ENCODE measurements at regions not wholly inside any gene's neighbourhood (a gene's known extent, or its start where the extent isn't known, plus 50 kb on each side); places are given as distances from the start of the nearest gene placed in this dataset.

DNA sequence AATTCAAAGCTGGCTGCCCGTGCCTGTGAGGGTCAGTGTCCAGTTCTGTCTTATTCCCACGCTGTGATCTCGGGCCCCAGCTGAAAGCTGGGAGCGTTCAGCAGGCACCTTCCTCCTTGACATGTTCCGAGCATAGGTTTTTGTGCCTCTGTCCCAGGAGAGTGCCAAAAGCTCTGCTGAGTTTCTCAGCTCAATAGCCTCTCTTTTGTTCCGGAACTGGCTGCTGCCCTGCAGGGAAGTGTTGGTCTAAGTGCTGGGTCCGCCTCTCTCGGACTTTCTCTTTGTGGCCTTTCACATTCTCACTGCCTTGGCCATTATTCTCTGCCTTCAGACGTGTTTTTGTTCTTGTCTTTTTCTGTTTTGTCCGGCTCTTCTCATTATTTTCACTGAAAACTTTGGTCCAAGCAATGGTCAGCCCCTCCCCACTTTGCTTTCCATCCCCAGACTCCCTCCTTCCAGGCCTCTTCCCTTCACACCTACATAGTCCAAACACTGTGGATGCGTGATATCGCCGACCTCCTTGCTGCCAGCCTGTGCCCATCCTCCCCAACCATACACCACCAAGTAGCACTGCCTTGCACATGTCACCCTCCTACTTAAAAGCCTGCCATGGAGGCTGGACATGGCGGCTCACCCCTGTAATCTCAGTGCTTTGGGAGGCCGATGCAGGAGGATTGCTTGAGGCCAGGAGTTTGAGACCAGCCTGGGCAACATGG, 233.8 kb downstream of the RHOU start:
- intact Hi-C loops (cut with DNase I; ENCODE audit: low total_unique reads) = no loop called here
- WGBS, 2 donors = 87 to 88% methylated on average over 15 of the region's 15 CpGs
- H3K4me3 ChIP-seq (ENCODE audit: low read depth, poor library complexity, severe bottlenecking) = no peak overlapping the region
- TF ChIP-seq, protein P1, sequence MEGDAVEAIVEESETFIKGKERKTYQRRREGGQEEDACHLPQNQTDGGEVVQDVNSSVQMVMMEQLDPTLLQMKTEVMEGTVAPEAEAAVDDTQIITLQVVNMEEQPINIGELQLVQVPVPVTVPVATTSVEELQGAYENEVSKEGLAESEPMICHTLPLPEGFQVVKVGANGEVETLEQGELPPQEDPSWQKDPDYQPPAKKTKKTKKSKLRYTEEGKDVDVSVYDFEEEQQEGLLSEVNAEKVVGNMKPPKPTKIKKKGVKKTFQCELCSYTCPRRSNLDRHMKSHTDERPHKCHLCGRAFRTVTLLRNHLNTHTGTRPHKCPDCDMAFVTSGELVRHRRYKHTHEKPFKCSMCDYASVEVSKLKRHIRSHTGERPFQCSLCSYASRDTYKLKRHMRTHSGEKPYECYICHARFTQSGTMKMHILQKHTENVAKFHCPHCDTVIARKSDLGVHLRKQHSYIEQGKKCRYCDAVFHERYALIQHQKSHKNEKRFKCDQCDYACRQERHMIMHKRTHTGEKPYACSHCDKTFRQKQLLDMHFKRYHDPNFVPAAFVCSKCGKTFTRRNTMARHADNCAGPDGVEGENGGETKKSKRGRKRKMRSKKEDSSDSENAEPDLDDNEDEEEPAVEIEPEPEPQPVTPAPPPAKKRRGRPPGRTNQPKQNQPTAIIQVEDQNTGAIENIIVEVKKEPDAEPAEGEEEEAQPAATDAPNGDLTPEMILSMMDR (IDR thresholded peaks at IDR 0.05) = no peak
- no peak for TF ChIP-seq POLR2A (IDR thresholded peaks at IDR 0.05)
- DNase-seq (ENCODE audit: low spot score in 2 of 2) = peak in 1 of 2 donors; percentile 66

DNA sequence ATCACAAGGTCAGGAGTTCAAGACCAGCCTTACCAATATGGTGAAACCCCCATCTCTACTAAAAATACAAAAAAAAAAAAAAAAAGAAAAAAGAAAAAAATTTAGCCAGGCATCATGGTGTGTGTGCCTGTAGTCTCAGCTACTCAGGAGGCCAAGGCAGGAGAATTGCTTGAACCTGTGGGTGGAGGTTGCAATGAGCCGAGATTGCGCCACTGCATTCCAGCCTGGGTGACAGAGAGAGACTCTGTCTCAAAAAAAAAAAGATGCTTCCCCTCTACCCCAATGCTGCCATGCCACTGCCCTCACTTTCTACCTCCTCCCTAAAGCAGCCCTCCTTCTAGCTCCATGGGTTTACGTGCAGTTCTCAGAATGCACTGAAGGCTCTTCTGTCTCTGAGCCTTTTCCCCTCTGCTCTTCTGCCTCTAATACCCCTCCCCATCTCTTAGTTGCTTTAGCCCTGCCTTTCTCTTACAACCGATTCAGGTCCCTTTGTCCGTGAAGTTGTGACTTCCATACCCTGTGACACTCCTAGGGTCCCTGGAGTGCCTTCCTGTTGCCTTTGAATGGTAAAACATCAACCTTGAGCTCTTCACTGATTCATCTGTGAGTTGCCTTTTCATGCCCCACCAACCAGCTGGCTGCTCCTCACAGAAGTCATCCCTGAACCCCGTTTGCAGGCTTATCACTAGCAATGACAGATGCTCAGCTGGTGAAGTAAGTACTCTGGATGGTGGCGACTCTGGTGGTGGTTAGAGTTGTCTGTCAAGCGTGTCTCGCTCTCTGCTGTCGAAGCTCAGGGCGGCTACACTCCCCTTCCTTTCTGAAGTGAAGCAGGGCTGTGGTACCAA, 234.9 kb downstream of the RHOU start:
- intact Hi-C loops (cut with DNase I; ENCODE audit: low total_unique reads) = no loop called here
- H3K4me3 ChIP-seq (ENCODE audit: low read depth, poor library complexity, severe bottlenecking) = no peak overlapping the region
- WGBS, 2 donors = 90 to 95% methylated on average over 11 of the region's 11 CpGs
- TF ChIP-seq, protein P1 (IDR thresholded peaks at IDR 0.05) = no peak
- TF ChIP-seq POLR2A (IDR thresholded peaks at IDR 0.05) = no peak
- peak in 1 of 2 donors; percentile 45 for DNase-seq (ENCODE audit: low spot score in 2 of 2)

DNA sequence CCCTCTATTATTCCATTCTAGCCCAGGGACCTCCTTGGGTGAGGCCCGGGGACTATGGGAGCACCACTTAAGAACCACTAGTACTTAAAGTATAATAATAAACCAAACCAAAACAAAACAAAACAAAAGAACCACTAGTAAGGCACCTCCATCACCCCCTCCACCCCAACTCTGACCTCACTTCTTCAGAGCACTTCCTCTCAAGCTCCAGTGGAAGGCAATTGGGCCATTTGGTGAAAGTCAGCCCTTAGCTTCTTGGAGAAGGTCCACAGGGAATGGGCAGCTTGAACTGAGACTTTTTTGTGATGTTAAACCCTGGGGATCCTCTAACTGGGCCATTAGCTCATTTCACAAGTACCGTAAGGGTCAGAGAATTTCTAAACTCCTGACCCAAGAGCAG, 237.3 kb downstream of the RHOU start:
- 87 to 96% methylated on average over 2 of the region's 2 CpGs for WGBS, 2 donors
- H3K4me3 ChIP-seq (ENCODE audit: low read depth, poor library complexity, severe bottlenecking) = no peak overlapping the region
- peak in 1 of 2 donors; percentile 32 for DNase-seq (ENCODE audit: low spot score in 2 of 2)
- intact Hi-C loops (cut with DNase I; ENCODE audit: low total_unique reads) = loop anchor here (2.0 kb wide), 1 partner anchor 14 kb away; no protein-coding TSS in a partner anchor
- TF ChIP-seq, protein P1 (IDR thresholded peaks at IDR 0.05) = no peak
- TF ChIP-seq POLR2A (IDR thresholded peaks at IDR 0.05) = no peak

DNA sequence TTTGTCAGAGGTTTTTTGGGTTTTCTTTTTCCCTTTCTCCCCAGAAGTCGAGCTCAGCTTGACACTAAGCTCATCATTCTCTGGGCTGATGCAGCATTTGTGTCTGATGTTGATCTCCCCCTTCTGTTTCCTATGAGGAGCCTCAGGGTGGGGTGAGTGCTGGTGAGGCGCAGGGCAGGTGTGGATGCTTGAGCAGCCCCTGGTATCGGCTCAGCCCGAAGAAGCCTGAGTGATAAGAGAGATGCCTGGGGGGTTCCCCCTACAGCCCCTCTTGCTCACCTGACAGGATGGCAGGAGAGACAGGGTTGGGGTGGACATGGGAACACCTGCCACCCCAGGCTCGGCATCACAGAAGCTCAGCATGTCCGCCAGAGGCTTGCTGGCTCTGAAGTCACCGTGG, 239.0 kb downstream of the RHOU start:
- no peak overlapping the region for H3K4me3 ChIP-seq (ENCODE audit: low read depth, poor library complexity, severe bottlenecking)
- 73 to 81% methylated on average over 7 of the region's 7 CpGs for WGBS, 2 donors
- intact Hi-C loops (cut with DNase I; ENCODE audit: low total_unique reads) = no loop called here
- peak in 1 of 2 donors; percentile 66 for DNase-seq (ENCODE audit: low spot score in 2 of 2)
- TF ChIP-seq POLR2A (IDR thresholded peaks at IDR 0.05) = no peak
- TF ChIP-seq, protein P1 (IDR thresholded peaks at IDR 0.05) = no peak

DNA sequence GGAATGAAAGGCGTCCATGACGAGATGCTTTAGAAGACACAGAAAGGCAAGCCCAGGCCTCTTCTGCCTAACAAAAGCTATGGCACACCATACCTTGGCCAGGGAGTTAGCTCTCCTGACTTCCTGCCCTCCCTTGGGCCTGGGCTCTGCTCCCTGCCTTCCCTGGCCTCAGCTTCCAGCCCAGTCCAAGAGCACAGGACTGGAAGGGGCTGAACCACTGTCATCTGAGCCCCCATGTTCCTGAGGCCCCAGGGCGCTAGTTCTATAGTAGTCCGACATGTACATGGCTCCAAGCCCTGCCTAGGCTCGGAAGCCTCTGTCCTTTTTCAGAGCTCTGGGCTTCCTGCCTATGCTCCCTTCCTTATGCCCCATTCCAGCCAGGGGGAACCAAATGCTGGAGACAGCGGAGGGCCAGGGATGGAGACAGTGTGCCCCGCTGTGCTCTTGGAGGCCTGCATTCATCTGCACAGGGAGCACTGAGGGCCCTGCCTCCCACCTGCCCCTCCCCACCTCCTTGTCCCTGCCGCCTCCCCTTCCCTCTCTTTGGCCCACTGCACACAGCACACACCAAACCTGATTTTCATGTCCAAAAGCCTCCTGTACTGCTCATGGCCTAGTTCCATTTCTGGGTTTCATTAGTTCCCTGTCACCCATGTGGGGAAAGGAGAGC, 240.1 kb downstream of the RHOU start:
- intact Hi-C loops (cut with DNase I; ENCODE audit: low total_unique reads) = no loop called here
- no peak overlapping the region for H3K4me3 ChIP-seq (ENCODE audit: low read depth, poor library complexity, severe bottlenecking)
- TF ChIP-seq POLR2A (IDR thresholded peaks at IDR 0.05) = no peak
- TF ChIP-seq, protein P1 (IDR thresholded peaks at IDR 0.05) = no peak
- peak in 1 of 2 donors; percentile 57 for DNase-seq (ENCODE audit: low spot score in 2 of 2)
- WGBS, 2 donors = 90 to 92% methylated on average over 8 of the region's 8 CpGs
